ENCODE measurements at regions not wholly inside any gene's neighbourhood (a gene's known extent, or its start where the extent isn't known, plus 50 kb on each side); places are given as distances from the start of the nearest gene placed in this dataset.

- TF ChIP-seq REST (IDR thresholded peaks at IDR 0.05; ENCODE audit: unreplicated experiment) = no peak
These were observed 150.1 kb downstream of the GDAP2 start (continued) for GRCh38 chr1:117779364-117779763.

GRCh38 chr1:117780687-117781475, 148.5 kb downstream of the GDAP2 start:
- no peak overlapping the region for H3K27ac Mint-ChIP-seq
- Histone ChIP-seq H3K4me3 (no peak overlapping the region), H3K36me3 (ENCODE audit: insufficient read depth) (no peaks in the 10 kb centered on the region), H3K27ac (ENCODE audit: low read depth) (no peak overlapping the region), H3K4me1 (ENCODE audit: insufficient read depth) (no peaks in the 10 kb centered on the region), H3K79me2 (replicated peaks; ENCODE audit: insufficient read depth) (no peaks in the 10 kb centered on the region), H4K20me1 (replicated peaks; ENCODE audit: insufficient read depth) (no peaks in the 10 kb centered on the region), H3K27me3 (ENCODE audit: insufficient read depth) (no peaks in the 10 kb centered on the region), H3K4me2 (no peak overlapping the region), H3F3A (replicated peaks; ENCODE audit: low read depth) (no peaks in the 10 kb centered on the region), H3K9me2 (ENCODE audit: insufficient read depth) (0 out of 2 replicates have a peak, but pooled peaks cover 3% of the 10 kb centered on the region), H2AFZ (peak overlapping the region; percentile 33; the same call in 1 of the 2 replicates)
- TF ChIP-seq NANOG (IDR thresholded peaks at IDR 0.05; ENCODE audit: borderline replicate concordance) (no peak), ETS1 (IDR thresholded peaks at IDR 0.05) (no peak), CTCF (conservative IDR thresholded peaks at IDR 0.05; ENCODE audit: low read depth in 2 of 2) (no peak), POLR2AphosphoS5 (IDR thresholded peaks at IDR 0.05; ENCODE audit: low read depth) (no peak), EZH2phosphoT487 (IDR thresholded peaks at IDR 0.05; ENCODE audit: unreplicated experiment) (no peak), JUNB (IDR thresholded peaks at IDR 0.05; ENCODE audit: unreplicated experiment) (no peak), EZH2 (IDR thresholded peaks at IDR 0.05; ENCODE audit: low read depth, unreplicated experiment) (no peak)
- peaks cover 12% of the 10 kb centered on the region for H3K4me1 Mint-ChIP-seq
- no peaks in the 10 kb centered on the region for H3K36me3 Mint-ChIP-seq (ENCODE audit: low read depth)
- no peaks in the 10 kb centered on the region for H3K9me3 Mint-ChIP-seq
- no peak overlapping the region for H3K4me3 Mint-ChIP-seq
- H3K27me3 Mint-ChIP-seq (ENCODE audit: insufficient read depth, low read depth, poor library complexity) = peaks cover 2% of the 10 kb centered on the region
- DNase-seq (ENCODE audit: low spot score) (no peak), ATAC-seq (no peak)

Measured in GM23338 (cell line).